ENCODE measurements at regions not wholly inside any gene's neighbourhood (a gene's known extent, or its start where the extent isn't known, plus 50 kb on each side); places are given as distances from the start of the nearest gene placed in this dataset.
A peak's percentile ranks its signal among the peaks of the same experiment; 100 is the strongest.
"Not testable (repeated sequence)": the region's sequence is repeated elsewhere in the genome, so short reads cannot be mapped to it uniquely, and the experiment has no call there.

GRCh38 chr3:59246719-59247401, 197.0 kb upstream of the CFAP20DC start:
- no peak for FAIRE-seq

GRCh38 chr3:59245859-59246501, 196.2 kb upstream of the CFAP20DC start:
- no peak for FAIRE-seq

DNA sequence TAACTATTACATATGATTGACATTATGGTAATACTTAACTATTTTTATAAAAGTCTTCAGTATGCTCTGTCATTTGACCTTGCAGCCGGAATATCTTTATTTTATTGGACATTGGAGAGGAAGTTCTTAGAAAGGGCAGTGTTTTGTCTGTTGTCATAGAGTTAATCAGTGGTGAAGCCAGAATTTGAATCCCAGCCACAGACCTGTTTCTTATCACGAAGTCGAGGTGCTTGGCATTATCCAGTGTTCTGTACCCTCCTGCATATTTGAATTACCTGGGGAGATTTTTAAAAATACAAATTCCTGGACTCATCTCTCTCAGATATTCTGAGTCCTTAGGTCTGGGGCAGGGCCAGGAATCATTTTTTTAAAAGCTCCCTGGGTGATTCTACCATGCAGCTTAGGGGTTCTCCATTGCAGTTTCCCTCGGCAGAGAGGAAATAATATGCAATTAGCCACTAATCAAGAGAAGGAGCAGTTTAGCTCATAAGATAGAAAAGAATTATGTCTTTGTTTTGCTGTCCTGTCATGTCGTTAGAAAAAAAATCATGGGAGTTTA, 195.6 kb upstream of the CFAP20DC start:
- FAIRE-seq = no peak

DNA sequence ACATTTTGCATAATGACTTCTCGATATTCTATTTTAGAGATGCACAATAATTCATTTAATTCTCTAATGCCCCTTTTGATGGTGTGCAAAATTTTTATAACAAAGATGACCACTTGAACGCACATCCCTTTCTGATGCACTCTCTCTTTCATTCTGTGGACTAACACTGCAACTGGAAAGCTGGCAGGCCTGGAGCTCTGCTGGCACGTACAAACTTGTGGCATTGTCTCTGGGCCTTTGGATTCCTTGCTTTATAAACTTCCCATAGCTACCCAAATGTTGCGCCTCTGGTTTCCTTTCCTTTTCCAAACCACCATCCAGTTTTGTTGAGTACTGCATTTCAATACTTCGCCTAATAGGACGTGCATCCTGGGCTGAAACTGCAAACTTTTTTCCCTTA, 194.5 kb upstream of the CFAP20DC start:
- no peak for FAIRE-seq

DNA sequence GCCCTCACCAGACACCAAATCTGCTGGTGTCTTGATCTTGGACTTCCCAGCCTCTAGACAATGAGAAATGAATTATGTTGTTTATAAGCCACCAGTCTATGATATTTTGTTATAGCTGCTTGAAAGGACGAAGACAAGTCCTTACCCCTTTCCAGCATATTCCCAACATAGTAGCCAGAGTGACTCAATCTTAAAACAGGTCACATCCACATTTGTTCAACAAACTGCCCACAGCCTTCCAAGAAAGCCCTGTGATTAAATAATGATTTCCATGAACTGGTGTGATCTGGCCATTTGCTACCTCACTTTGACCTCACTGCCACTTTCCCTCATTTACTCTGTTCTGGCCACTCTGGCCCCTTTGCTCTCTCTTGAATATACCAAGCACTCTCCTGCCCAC, 193.7 kb upstream of the CFAP20DC start:
- FAIRE-seq = no peak

DNA sequence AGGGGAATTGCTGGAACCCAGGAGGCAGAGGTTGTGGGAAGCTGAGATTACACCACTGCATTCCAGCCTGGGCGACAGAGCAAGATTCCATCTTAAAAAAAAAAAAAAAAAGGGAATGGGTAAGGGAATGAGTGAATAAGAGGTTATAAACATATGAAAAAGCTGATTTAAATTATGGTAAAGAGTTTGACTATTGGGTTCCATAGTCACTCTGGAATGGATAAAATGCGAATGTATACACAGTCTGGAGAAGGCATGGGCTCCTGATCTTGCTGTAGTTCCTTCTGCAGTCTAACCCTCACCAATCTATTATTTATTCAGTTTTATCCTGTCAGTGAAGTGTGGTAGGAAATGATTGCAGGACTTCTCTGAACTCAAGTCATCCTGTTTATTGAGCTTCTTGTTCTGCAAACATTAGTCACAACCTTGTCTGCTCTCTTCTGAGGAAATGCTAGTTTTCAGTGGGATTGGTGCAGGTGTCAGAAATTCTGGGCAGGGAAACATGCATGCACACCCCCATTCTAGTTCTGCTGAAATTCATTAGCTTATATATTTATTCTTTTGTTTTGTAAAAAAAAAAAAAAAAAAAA, 190.9 kb upstream of the CFAP20DC start:
- FAIRE-seq = no peak

DNA sequence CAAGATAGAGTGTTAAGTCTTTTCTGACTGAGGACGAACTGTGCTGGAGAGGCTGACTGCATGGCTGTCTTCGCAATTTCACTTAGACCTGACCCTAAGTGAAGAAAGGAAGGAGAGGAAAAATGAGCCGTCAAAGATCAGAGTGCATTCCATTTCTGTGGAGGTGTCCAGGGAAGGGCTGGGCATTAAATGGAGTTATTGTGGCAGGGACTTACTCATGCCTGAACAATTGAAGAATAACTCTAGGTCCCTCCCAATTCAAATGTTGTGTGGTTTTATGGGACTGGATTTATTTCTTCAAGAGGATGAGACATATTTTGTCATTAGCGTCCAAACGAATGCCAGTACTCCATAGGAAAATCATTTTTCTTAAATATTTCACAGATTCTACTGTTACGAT, 187.3 kb upstream of the CFAP20DC start:
- no peak for FAIRE-seq

DNA sequence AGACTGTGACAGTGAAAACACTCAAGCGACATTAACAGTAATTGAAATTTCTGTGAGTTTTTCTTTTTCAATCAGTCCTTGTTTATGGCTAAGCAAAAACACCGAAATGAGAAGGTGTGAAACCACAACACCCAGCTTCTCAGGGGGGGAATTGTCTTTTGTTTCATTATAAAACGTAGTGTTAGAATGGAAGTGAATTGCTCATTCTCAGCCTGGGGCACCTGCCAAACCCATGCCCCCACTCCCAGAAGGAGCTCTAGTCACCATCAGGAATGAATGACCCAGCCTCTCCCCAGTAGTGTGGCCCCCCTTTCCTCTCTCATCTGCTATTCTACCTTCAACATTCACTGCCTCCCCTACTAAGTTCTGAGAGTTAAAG, 185.8 kb upstream of the CFAP20DC start:
- FAIRE-seq = no peak

DNA sequence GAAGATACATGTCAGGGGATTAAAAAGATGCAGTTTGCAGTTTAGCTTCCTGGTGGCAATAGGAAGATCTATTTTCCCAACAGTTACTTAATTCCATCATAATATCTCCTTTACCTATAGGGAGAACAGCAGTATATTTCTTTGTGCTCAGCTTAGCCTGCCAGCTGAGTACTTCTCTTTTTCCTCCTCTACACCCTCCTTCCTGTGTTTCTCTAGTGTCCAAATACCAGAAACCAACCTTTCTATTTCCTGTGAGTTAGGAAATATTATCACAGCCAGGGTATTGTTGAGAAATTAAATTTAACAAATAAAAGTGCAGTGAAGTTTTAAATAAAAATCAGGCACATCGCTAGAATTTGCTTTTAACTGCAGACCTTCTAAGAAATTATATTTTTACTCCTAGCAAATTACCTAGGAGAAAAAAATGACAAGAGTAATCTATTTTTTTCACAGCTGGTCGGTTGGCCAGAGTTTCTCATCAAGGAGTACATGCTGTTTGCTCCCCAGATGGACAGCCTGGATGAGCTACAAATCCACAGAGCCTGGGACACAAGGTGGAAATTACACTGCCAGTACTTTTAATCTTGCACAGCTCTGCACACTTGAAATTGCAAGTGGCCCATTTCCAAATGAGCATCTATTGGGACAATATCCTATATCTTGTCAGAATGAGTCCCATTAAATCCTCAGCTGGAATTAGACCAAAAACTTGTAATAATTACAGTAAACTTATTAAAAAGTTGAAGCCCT, 185.2 kb upstream of the CFAP20DC start:
- no peak for FAIRE-seq

DNA sequence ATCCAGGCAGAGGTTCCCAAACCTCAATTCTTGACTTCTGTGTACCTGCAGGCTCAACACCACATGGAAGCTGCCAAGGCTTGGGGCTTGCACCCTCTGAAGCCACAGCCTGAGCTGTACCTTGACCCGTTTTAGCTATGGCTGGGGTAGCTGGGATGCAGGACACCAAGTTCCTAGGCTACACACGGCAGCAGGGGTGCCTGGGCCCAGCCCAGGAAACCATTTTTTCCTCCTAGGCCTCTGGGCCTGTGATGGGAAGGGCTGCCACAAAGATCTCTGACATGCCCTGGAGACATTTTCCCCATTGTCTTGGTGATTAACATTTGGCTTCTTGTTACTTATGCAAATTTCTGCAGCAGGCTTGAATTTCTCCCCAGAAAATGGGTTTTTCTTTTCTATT, 180.6 kb upstream of the CFAP20DC start:
- FAIRE-seq = not testable (repeated sequence)

DNA sequence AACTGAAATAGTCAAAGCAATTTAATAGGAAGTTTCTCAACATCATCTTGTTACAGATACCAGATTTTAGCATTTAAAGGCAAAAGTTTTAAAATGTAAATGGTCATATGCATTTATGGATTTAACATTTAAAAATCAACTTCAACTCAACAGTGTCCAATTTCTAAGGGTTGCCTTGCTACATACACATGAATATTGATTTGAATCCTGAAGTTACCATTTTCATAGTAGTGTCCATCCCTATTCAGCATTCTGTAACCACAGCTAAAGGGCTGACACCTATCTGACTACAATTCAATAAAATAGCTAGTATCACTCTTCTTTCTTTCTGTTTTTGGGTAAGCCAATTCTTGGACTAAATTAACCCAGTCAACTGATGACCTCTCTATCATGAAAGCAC, 164.0 kb upstream of the CFAP20DC start:
- FAIRE-seq = no peak

DNA sequence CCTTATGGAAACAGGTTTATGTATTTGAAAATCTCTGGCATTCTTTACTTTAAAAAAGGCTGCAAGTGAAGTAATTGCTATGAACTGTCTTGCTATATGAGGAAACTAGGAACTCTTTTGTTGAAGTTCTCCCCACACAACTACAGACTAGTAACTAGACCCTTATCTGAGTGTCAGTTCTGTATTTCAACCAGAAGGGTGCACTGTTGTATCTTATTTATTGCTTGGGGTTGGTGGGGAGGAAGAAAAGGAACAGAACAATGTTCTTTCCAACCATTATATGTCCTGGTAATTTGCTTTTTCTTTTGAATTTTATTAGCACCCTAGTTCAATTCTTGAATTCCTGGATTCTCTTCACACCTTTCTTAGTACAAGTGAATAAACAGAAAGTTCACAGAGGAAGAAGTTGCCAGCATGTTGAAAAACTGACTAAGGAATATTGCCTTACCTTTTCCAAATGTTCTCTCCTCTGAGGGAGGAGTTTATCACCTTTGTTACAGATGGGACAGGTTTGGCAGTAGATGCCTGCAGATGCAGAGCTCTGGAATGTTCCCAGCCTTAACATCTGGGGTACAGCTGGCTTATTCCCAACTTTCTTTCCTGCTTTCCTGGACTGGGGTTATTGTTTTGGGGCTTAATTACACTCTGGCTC, 162.4 kb upstream of the CFAP20DC start:
- FAIRE-seq = peak; percentile 83

- FAIRE-seq = no peak
These were observed 160.4 kb upstream of the CFAP20DC start for GRCh38 chr3:59210260-59210659.

DNA sequence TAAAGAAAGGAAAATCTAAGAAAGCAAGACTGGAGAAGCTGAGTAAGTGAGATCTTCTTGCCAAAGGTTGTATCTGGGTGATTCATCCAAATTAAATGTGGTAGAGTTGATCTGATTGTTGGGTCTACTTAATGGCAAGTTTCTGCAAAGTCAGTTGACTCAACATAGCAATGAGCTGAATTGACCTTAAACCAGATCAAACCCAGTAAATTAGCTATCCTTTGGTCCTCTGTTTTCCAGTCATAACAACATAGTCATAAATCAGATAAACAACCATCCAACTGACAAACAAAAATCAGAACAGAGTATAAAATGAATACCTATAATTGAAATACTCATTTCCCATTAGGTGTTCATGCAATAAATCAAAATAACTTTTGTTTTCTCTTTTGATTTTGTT, 142.6 kb upstream of the CFAP20DC start:
- FAIRE-seq = no peak

- no peak for FAIRE-seq
These were observed 141.8 kb upstream of the CFAP20DC start for GRCh38 chr3:59191651-59192050.

GRCh38 chr3:59189939-59190338, 140.1 kb upstream of the CFAP20DC start:
- no peak for FAIRE-seq

GRCh38 chr3:59189526-59189925, 139.7 kb upstream of the CFAP20DC start:
- no peak for FAIRE-seq

GRCh38 chr3:59186725-59187124, 136.9 kb upstream of the CFAP20DC start:
- no peak for FAIRE-seq

- FAIRE-seq = no peak
These were observed 136.0 kb upstream of the CFAP20DC start for GRCh38 chr3:59185591-59186369.

DNA sequence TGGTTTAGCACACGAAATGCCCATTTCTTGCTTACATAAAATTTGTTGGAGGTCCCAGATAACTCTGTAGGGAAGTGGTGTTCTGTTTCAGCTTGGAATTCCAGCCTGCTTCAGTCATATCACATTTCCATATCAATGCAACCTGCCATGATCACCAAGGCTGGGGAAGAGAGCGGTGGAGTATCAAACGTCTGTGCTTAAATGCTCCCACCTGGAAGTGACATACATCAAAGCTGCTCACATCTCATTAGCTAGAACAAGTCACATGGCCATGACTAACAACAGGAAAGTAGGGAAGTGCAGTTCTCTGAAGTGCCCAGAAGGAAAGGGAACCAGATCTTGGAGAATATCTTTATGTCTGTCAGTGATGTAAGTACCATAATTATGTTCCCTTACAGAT, 130.2 kb upstream of the CFAP20DC start:
- no peak for FAIRE-seq

DNA sequence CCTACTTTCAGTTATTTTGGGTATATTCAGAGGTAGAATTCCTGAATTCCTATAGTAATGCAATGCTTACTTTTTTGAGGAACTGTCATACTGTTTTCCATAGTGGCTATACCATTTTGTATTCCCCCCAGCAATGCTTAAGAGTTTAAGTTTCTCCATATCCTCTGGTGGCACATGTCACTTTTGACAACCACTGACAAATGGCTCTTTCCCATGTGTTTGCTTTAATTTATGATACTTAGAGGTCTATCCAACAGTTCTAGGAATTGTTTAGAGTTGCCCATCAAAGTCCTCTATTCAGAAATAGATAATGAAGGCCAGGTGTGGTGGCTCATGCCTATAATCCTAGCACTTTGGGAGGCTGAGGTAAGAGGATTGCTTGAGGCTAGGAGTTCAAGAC, 128.9 kb upstream of the CFAP20DC start:
- FAIRE-seq = no peak

DNA sequence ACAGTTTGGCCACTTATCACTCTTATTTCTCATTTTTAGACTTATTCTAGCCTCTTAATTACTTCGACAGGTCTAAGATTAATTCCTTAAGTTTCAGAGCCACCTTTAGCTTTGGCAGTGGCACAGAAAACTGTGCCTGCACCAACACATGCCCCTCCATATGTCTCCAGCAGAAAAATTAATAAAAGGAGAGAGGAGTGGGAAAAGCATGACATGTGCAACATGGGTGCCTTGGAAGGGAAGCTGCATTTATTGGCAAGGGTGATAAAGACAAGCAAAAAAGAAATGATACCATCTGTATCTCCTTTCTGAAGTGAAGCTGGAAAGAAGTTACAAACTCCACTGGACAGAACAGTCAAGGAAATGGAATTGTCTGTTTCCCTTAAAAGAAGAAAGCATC, 121.7 kb upstream of the CFAP20DC start:
- no peak for FAIRE-seq
